ENCODE measurements at regions not wholly inside any gene's neighbourhood (a gene's known extent, or its start where the extent isn't known, plus 50 kb on each side); places are given as distances from the start of the nearest gene placed in this dataset.

GRCh38 chrX:39897741-39898097 lies 200.0 kb downstream of the BCOR start:
- no peak for DNase-seq
- intact Hi-C loops (cut with DNase I; ENCODE audit: low total_unique reads): no loop called here
- peaks cover 0 to 9% (median 0%) of the 10 kb centered on the region in 7 donors for H3K27me3 ChIP-seq (replicated peaks in 1 of 7)
- H3K27ac ChIP-seq: peak overlapping the region in 4 of 8 donors; percentile 18 to 35 (median 24)
- H3K4me1 ChIP-seq: peaks cover 0 to 17% (median 2%) of the 10 kb centered on the region in 6 donors
- H3K36me3 ChIP-seq: no peaks in the 10 kb centered on the region
- TF ChIP-seq POLR2A (IDR thresholded peaks at IDR 0.05): no peak
- TF ChIP-seq CTCF (IDR thresholded peaks at IDR 0.05 in 8 of 11, conservative IDR thresholded peaks at IDR 0.05 in 3 of 11): no peak
- no peak for TF ChIP-seq POLR2AphosphoS5 (IDR thresholded peaks at IDR 0.05)
- H3K4me3 ChIP-seq: no peak overlapping the region
- WGBS, 5 donors: 27 to 43% (median 40%) methylated on average over 1 to 6 of the region's 6 CpGs
- H3K9me3 ChIP-seq: no peaks in the 10 kb centered on the region

DNA sequence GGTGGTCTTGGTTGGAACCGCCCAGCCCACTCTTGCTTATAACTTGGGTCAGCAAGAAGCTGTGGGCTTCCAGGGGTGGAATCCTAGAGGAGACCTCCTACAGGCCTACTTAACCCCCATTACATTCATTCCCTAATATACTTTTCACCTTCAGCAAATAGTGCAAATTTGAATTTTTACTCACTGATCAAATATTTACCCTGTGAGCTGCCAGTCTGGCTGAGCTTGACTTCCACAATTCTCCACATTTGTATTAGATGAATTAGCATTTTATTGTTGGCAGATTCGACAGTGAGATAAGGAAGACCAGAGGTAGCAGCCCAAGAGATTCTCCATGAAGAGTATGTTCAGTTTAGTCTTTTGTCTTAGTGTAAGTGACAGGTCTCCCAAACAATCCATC lies 199.6 kb downstream of the BCOR start:
- H3K4me1 ChIP-seq: peaks cover 0 to 17% (median 2%) of the 10 kb centered on the region in 6 donors

GRCh38 chrX:39899059-39899458 lies 198.7 kb downstream of the BCOR start:
- H3K9me3 ChIP-seq: no peaks in the 10 kb centered on the region
- H3K4me1 ChIP-seq: peaks cover 0 to 13% (median 1%) of the 10 kb centered on the region in 6 donors
- WGBS, 5 donors: 89 to 97% (median 91%) methylated on average over 4 to 10 of the region's 10 CpGs
- H3K4me3 ChIP-seq: no peak overlapping the region
- no peaks in the 10 kb centered on the region for H3K36me3 ChIP-seq
- no peak overlapping the region for H3K27ac ChIP-seq
- DNase-seq: no peak
- intact Hi-C loops (cut with DNase I; ENCODE audit: low total_unique reads): no loop called here
- TF ChIP-seq CTCF (IDR thresholded peaks at IDR 0.05 in 8 of 11, conservative IDR thresholded peaks at IDR 0.05 in 3 of 11) (no peak), POLR2AphosphoS5 (IDR thresholded peaks at IDR 0.05) (no peak), POLR2A (IDR thresholded peaks at IDR 0.05) (no peak)
- peaks cover 0 to 9% (median 0%) of the 10 kb centered on the region in 7 donors for H3K27me3 ChIP-seq (replicated peaks in 1 of 7)

More for the DNA sequence above, 199.6 kb downstream of the BCOR start:
- Histone ChIP-seq H3K27me3 (replicated peaks in 1 of 7) (peaks cover 0 to 9% (median 0%) of the 10 kb centered on the region in 7 donors), H3K9me3 (no peaks in the 10 kb centered on the region), H3K4me3 (no peak overlapping the region), H3K27ac (peak overlapping the region in 2 of 8 donors; percentile 21 to 35), H3K36me3 (no peaks in the 10 kb centered on the region)
- intact Hi-C loops (cut with DNase I; ENCODE audit: low total_unique reads): no loop called here
- 74 to 83% (median 79%) methylated on average over 2 of the region's 2 CpGs for WGBS, 5 donors
- no peak for TF ChIP-seq CTCF (IDR thresholded peaks at IDR 0.05 in 8 of 11, conservative IDR thresholded peaks at IDR 0.05 in 3 of 11)
- no peak for TF ChIP-seq POLR2AphosphoS5 (IDR thresholded peaks at IDR 0.05)
- no peak for TF ChIP-seq POLR2A (IDR thresholded peaks at IDR 0.05)
- DNase-seq: no peak

DNA sequence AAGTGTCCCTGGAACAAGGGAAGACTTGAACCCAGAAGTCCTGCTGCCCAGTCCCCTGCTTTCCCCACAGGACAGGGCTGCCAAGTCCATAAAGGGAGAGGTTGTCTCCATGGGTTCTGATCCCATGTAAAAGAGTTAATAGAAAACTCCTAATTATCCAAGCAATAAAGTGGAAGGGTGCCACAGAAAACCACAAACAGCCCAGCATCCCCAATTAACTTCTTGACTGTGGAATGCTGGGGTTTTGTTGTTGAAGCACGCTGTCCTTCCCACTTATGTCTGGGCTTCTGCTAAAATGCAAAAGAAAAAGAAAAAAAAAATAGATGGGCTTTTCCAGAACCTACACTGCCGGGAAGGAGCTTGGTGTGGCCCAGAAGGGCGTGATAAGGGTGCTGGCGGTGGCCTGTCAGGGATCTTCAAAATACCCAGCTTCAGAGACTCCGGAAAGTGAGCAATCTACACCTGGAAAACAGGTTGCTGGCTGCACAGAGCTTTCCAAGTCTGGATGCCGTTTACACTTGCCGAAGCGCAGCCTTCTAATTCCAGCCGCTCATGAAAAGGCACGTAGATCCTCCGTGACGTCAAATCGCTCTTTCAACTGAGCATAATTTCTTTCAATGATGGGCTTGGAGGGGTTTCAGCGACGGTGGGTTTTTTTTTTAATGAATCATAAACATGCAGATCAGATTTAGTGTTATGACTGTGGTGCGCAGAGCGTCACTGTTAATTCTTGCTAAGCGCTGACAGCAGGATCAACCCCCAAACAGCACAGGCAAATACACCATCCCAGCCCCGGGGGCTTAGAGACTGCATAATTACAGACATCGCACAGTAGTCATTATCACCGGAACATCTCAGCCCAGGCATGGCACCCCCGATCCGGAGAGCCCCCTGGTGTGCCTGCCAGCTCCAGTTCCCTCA lies 197.6 kb downstream of the BCOR start:
- 75 to 83% (median 80%) methylated on average over 19 to 23 of the region's 23 CpGs for WGBS, 5 donors
- H3K4me3 ChIP-seq: no peak overlapping the region
- DNase-seq: no peak
- no peaks in the 10 kb centered on the region for H3K9me3 ChIP-seq
- no peak for TF ChIP-seq POLR2A (IDR thresholded peaks at IDR 0.05)
- no peak for TF ChIP-seq CTCF (IDR thresholded peaks at IDR 0.05 in 8 of 11, conservative IDR thresholded peaks at IDR 0.05 in 3 of 11)
- no peak for TF ChIP-seq POLR2AphosphoS5 (IDR thresholded peaks at IDR 0.05)
- peaks cover 0 to 11% (median 0%) of the 10 kb centered on the region in 7 donors for H3K27me3 ChIP-seq (replicated peaks in 1 of 7)
- peaks cover 0 to 3% (median 1%) of the 10 kb centered on the region in 6 donors for H3K4me1 ChIP-seq
- H3K27ac ChIP-seq: no peak overlapping the region
- H3K36me3 ChIP-seq: no peaks in the 10 kb centered on the region
- intact Hi-C loops (cut with DNase I; ENCODE audit: low total_unique reads): no loop called here

All from spleen (tissue), 11 donors.